Fibroblast of skin of abdomen (primary cell): ENCODE measurements at regions not wholly inside any gene's neighbourhood (a gene's known extent, or its start where the extent isn't known, plus 50 kb on each side); places are given as distances from the start of the nearest gene placed in this dataset.

ENCODE experiments used
- DNase-seq: peaks from one replicate; pipeline ENCODE4 v3.0.0-alpha.2; 2013

GRCh38 chr16:63592852-63593251, 1529.0 kb downstream of the CDH11 start:
- DNase-seq = no peak

- peak; percentile 8 for DNase-seq
These were observed 1540.3 kb downstream of the CDH11 start for GRCh38 chr16:63581570-63581969.

GRCh38 chr16:63578791-63579190, 1542.6 kb upstream of the CDH8 start:
- no peak for DNase-seq

GRCh38 chr16:63577891-63578290, 1541.7 kb upstream of the CDH8 start:
- DNase-seq = no peak

DNA sequence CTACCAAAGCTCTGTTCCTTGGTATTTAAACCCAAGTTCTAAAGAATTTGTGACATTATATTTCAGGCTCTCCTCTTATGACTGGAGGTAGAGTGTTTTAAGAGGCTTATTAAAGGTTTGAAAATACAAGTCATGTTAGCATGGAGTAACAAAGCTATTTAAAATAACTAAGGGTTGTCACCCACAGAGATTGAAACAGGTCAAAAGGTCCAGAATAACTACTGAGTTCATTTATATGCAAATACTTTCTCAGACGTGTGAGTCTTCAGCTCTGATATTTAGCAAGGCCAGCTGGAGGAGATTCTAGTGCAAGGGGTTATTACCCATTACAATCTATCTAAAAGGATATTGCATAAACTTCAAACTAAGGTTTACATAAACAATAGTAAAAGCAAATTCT, 1538.8 kb upstream of the CDH8 start:
- DNase-seq = no peak

DNA sequence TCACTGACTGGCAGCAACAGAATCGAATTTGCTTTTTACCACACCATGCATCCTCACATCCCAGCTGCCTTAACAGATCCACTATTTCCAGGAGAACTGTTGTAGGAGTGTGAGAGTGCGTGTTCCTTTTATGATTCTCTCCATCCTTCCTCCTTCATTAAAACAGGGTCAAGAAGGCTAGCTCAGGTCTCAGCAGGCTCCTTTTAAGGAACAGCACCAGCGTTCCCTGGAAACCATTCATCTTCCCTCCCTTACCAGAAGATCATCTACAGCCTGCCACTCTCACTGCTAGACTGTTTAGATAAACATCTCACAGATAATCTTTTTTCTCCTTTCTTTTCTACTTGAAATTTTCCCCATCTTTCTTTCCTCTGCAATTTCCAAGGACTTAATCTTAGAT, 1531.9 kb upstream of the CDH8 start:
- DNase-seq = no peak

DNA sequence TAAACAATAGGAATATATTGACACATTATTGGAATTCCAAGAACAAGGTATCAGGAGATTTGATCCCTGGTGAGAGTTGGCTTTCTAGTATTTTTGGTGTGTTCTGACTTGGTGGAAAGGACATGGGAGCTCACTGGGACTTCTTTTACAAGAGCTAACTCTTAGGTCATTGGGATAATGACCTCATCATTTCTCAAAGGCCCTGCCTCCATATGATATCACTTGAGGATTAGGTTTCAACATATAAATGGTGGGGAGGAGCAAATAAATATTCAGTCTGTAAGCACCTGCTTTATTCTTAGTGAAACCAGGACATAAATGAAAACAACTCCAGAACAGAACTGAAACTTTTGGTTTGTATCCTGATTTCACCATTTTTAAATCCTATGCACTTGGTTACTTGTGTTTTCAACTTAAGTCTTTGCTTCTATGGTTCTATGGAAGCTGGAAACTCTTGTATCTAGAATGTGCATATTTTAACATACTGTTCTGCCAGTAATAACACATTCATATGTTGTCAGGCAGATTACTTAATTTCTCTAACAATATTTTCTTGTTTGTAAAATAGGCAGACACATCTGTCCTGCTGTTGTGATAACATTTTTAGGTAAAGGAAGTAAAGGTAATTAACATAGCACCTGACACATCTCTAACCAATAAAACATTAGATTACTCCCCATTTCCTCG, 1527.7 kb upstream of the CDH8 start:
- DNase-seq = no peak

DNA sequence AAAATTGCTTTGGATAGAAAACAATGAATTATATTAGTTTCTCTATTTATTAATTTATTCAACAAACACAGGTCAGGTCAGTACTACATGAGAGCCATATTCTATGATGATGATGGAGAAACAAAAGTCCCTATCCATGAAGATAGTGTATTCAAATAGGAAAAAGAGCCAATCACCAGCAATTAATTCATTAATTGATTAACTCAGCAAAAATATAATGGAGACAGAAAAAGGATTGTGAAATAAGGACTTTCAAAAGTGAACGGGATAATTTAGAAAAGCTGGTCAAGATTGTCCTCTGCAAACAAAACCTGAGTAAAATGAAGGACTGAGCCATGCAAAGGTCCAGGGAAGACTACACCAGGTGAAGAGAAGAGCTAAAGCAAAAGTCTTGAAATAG, 1517.7 kb upstream of the CDH8 start:
- DNase-seq = no peak

GRCh38 chr16:63539276-63539675, 1503.0 kb upstream of the CDH8 start:
- peak; percentile 56 for DNase-seq

DNA sequence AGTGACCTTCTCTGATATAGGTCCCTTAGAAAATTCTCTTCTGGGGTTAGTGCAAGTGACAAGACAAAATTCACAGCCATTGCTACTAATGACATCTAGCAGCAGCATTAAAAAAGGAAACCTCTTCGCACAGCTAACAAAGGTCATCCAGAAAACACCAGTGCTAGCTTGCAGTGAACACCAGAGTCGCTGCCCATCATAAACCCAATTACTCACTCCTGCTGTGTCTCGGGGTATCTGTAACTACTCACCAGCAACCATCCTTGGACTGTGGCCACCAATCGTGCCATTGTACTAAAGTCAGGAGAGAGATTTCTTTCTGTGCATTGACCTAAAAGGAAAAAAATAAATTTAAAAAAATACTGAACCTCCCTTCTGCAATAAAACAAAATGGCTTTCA, 1494.7 kb upstream of the CDH8 start:
- no peak for DNase-seq

DNA sequence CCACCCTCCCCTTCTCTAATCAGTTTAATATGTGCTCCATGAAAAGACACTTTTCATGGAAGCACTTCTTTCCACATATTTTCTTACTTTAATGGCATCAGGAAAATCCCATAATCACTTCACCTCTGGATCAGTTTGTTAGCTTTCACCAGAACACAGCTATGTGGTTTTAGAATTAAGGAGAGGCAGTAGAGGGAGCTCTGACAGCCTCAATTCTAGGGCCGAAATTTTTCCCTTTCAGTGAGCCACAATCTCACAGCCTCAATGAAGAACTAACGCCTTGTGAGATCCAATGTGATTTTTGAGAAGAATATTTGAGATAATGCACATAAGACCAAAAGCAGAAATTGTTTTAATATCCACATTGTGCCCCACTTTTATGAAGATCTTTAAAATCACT, 1494.0 kb upstream of the CDH8 start:
- DNase-seq = peak; percentile 2

DNA sequence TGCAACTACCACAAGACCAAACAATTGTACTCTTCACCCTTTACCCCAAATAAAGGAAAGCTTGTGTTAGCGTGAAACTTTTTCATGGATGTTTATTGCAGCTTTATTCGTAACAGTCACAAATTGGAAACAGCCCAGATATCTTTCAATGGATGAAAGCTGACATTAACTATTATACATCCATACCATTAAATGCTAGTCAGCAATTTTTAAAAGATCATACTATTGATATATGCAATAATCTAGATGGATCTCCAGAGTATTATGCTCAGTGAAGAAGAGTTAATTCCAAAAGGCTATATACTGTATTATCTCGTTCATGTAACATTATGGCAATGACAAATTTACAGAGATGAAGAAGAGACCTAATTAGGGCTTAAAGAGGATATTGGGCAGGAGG, 1491.2 kb upstream of the CDH8 start:
- DNase-seq = no peak

DNA sequence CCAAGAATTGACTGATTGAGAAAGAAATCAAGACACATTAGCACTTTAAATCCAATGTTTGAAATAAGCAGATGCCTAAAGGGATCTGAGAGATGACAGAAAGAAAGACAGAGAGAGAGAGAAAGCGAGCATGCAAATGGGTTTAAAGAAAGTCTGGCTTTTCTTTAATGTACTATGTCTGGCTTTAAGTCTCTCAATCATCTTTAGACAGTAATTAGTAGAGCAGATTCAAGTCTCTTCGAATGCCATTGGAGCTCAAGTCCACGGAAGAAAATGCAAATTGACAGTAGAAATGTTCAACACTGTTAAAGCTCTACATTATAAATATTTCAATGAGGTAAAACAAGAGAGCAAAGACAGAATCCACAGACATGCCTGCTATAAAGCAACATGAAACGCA, 1480.2 kb upstream of the CDH8 start:
- DNase-seq = no peak

- DNase-seq = no peak
These were observed 1476.7 kb upstream of the CDH8 start for GRCh38 chr16:63512910-63513309.

GRCh38 chr16:63497408-63497807, 1461.2 kb upstream of the CDH8 start:
- no peak for DNase-seq

GRCh38 chr16:63496282-63496681, 1460.0 kb upstream of the CDH8 start:
- DNase-seq = no peak

- no peak for DNase-seq
These were observed 1452.7 kb upstream of the CDH8 start for GRCh38 chr16:63488955-63489354.

- no peak for DNase-seq
These were observed 1444.8 kb upstream of the CDH8 start for GRCh38 chr16:63481060-63481459.

GRCh38 chr16:63473725-63474124, 1437.5 kb upstream of the CDH8 start:
- DNase-seq = no peak

- DNase-seq = no peak
These were observed 1431.3 kb upstream of the CDH8 start for GRCh38 chr16:63467513-63467912.

DNA sequence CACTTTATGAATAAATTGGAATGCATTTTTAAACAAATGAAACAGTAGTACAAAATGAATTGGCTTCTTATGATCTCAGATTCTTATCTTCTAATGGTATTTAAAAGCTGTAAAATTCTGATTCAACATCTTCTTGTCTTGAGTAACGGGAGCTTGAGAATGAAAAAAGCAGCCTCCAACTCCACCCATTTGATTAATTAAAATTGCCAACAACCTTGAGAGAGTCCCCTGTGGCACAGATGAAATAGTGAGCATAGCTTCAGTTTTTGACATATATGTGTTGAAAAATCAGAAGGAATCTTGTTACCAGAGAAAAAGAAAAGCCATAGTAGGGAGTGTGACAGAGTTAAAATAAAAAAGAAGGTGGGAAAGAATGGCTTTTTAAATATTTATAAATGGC, 1426.1 kb upstream of the CDH8 start:
- DNase-seq = no peak

DNA sequence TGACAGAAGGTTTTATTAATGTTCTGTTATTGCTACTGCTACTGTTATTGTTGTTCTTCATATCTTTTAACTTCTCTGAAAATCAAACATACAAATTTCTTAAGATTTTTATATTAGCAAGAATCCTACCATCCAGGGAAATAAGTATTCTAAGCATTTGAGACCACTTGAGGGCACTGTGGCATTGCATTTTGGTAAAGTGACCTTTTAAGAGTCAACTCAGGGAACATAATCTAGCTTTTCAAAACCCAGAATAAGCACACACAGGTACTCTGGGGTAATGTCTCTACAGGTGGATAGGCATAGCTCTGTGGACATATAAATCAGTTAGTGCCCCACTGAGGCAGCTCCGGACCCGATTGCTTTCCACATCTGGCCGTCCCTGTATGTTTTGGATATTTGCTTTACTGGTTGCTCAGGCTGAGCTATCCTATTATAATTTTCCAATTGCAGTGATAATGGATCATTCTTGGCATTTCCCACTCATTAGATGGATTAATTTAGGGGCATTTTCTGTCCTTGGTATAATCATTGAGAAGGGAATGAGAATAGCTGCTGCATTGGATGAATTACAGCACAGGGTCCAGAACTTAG, 1425.1 kb upstream of the CDH8 start:
- peak; percentile 59 for DNase-seq

DNA sequence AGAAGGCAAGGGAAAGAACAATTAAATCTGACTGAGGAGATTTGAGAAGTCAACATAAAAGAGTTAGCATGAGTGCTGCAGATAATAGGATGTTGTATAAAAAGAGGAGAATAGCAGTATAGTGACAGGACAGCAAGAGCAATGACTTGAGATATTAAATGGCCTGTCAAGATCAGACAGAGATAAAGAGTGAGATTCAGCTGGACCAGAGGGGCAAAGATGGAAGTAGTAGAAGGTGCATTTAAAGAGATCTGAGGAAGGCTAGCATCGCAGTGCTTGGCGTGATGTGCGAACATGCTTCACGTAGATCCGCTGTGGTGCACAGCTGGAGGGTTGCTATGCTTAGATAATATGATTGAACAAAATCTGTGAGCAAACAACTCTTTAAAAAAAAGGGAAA, 1422.6 kb upstream of the CDH8 start:
- DNase-seq = no peak

DNA sequence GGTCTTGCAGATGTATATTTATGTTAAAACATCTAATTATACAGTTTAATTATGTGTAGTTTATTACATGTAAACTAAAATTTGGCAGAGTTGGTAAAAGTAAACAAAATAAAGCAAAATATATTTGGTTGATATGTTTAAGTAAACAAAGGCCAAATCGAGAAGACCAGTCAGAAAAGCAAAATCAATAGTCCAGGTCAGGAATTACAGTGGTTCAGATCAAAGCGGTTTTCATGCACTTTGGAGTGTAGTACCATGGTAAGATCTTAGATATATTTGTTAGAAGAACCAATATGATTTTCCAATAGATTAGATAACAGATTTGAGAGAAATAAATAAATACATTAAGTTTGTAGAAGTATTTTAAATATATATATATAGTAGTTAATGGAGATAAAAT, 1421.6 kb upstream of the CDH8 start:
- DNase-seq = no peak

GRCh38 chr16:63453261-63453660, 1417.0 kb upstream of the CDH8 start:
- no peak for DNase-seq
